ENCODE measurements at regions not wholly inside any gene's neighbourhood (a gene's known extent, or its start where the extent isn't known, plus 50 kb on each side); places are given as distances from the start of the nearest gene placed in this dataset.

- BruUV-seq (replicated peaks), result no TSS peak
- Histone ChIP-seq H3K9me3 (no peaks in the 10 kb centered on the region), H3K36me3 (ENCODE audit: control insufficient read depth, insufficient read depth, low read length) (no peaks in the 10 kb centered on the region), H3K4me1 (no peaks in the 10 kb centered on the region), H3K27me3 (replicated peaks; ENCODE audit: control insufficient read depth, insufficient read depth, low read length) (no peaks in the 10 kb centered on the region), H3K4me3 (ENCODE audit: low read depth, low read length) (no peak overlapping the region)
- TF ChIP-seq CTCF (IDR thresholded peaks at IDR 0.05; ENCODE audit: insufficient read depth in 1 of 2, low read depth in 1 of 2, low read length in 1 of 2, severe bottlenecking in 1 of 2, unreplicated experiment in 1 of 2), result no peak
- CTCF ChIA-PET, result no interaction called here
- H3K4me3 Mint-ChIP-seq (ENCODE audit: unreplicated experiment), result no peak overlapping the region
- no peak overlapping the region for H3K27ac Mint-ChIP-seq (ENCODE audit: unreplicated experiment)
- peaks cover 6% of the 10 kb centered on the region for H3K9me3 Mint-ChIP-seq (ENCODE audit: unreplicated experiment)
- intact Hi-C loops (cut with micrococcal nuclease; ENCODE audit: unreplicated experiment), result no loop called here
- POLR2A ChIA-PET, result no interaction called here
- no peaks in the 10 kb centered on the region for H3K36me3 Mint-ChIP-seq (ENCODE audit: insufficient read depth, unreplicated experiment)
- DNase-seq, result no peak
- peaks cover 5% of the 10 kb centered on the region for H3K27me3 Mint-ChIP-seq (ENCODE audit: insufficient read depth, unreplicated experiment)
- H3K4me1 Mint-ChIP-seq (ENCODE audit: low read depth, unreplicated experiment), result no peaks in the 10 kb centered on the region
These were observed 135.1 kb upstream of the SORCS1 start for GRCh38 chr10:107299606-107300005.

DNA sequence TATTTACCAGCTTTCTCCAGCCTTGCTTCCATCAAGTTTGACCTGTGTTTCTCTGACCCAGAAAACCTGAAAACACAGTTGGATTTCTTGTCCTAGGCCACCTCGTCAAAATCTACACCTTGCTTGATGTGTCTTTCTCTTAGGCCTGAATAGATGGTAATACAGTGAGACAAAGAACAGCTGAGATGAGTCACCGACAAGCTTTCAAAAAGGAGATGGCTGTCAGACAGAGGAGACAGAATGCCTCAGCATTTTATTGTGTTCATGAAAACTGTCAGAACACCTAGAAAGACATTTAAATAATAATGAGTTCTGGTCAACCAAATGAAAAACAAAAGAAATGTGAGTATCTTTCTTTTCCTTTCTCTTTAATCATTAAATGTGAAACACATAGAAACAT lies 119.7 kb upstream of the SORCS1 start:
- TF ChIP-seq CTCF (IDR thresholded peaks at IDR 0.05; ENCODE audit: insufficient read depth in 1 of 2, low read depth in 1 of 2, low read length in 1 of 2, severe bottlenecking in 1 of 2, unreplicated experiment in 1 of 2), result no peak
- DNase-seq, result no peak
- Mint-ChIP-seq H3K4me1 (ENCODE audit: low read depth, unreplicated experiment) (no peaks in the 10 kb centered on the region), H3K9me3 (ENCODE audit: unreplicated experiment) (peaks cover 8% of the 10 kb centered on the region), H3K36me3 (ENCODE audit: insufficient read depth, unreplicated experiment) (no peaks in the 10 kb centered on the region), H3K27me3 (ENCODE audit: insufficient read depth, unreplicated experiment) (no peaks in the 10 kb centered on the region), H3K27ac (ENCODE audit: unreplicated experiment) (no peak overlapping the region), H3K4me3 (ENCODE audit: unreplicated experiment) (no peak overlapping the region)
- H3K36me3 ChIP-seq (ENCODE audit: control insufficient read depth, insufficient read depth, low read length), result no peaks in the 10 kb centered on the region
- intact Hi-C loops (cut with micrococcal nuclease; ENCODE audit: unreplicated experiment), result no loop called here
- no peaks in the 10 kb centered on the region for H3K4me1 ChIP-seq
- no TSS peak for BruUV-seq (replicated peaks)
- H3K9me3 ChIP-seq, result no peaks in the 10 kb centered on the region
- CTCF ChIA-PET, result no interaction called here
- no peak overlapping the region for H3K4me3 ChIP-seq (ENCODE audit: low read depth, low read length)
- POLR2A ChIA-PET, result no interaction called here
- H3K27me3 ChIP-seq (replicated peaks; ENCODE audit: control insufficient read depth, insufficient read depth, low read length), result no peaks in the 10 kb centered on the region

DNA sequence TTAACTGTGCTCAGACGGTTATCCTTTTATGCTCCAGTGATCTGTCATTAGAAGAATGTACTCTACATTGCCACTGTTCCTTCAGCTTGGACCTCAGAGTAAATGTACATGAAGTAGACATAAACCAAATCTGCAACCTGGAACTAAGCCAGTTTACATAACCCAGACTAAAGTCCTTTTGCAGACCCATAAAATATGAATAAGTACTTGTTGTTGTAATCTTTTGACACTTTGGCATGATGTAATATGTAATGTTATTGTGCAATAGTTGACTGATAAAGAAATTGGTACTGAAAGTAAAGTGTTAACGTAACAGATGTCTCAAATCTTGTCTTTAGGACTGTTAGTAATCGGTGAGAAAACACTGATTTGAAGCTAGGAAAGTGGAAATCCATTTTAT lies 115.8 kb upstream of the SORCS1 start:
- ChIA-PET POLR2A (no interaction called here), CTCF (no interaction called here)
- Mint-ChIP-seq H3K27ac (ENCODE audit: unreplicated experiment) (no peak overlapping the region), H3K4me3 (ENCODE audit: unreplicated experiment) (no peak overlapping the region), H3K27me3 (ENCODE audit: insufficient read depth, unreplicated experiment) (no peaks in the 10 kb centered on the region), H3K36me3 (ENCODE audit: insufficient read depth, unreplicated experiment) (no peaks in the 10 kb centered on the region), H3K4me1 (ENCODE audit: low read depth, unreplicated experiment) (no peaks in the 10 kb centered on the region), H3K9me3 (ENCODE audit: unreplicated experiment) (no peaks in the 10 kb centered on the region)
- Histone ChIP-seq H3K27me3 (replicated peaks; ENCODE audit: control insufficient read depth, insufficient read depth, low read length) (no peaks in the 10 kb centered on the region), H3K36me3 (ENCODE audit: control insufficient read depth, insufficient read depth, low read length) (no peaks in the 10 kb centered on the region), H3K9me3 (no peaks in the 10 kb centered on the region), H3K4me3 (ENCODE audit: low read depth, low read length) (no peak overlapping the region), H3K4me1 (no peaks in the 10 kb centered on the region)
- BruUV-seq (replicated peaks), result no TSS peak
- intact Hi-C loops (cut with micrococcal nuclease; ENCODE audit: unreplicated experiment), result no loop called here
- DNase-seq, result no peak
- no peak for TF ChIP-seq CTCF (IDR thresholded peaks at IDR 0.05; ENCODE audit: insufficient read depth in 1 of 2, low read depth in 1 of 2, low read length in 1 of 2, severe bottlenecking in 1 of 2, unreplicated experiment in 1 of 2)
